ENCODE measurements at regions not wholly inside any gene's neighbourhood (a gene's known extent, or its start where the extent isn't known, plus 50 kb on each side); places are given as distances from the start of the nearest gene placed in this dataset.

DNA sequence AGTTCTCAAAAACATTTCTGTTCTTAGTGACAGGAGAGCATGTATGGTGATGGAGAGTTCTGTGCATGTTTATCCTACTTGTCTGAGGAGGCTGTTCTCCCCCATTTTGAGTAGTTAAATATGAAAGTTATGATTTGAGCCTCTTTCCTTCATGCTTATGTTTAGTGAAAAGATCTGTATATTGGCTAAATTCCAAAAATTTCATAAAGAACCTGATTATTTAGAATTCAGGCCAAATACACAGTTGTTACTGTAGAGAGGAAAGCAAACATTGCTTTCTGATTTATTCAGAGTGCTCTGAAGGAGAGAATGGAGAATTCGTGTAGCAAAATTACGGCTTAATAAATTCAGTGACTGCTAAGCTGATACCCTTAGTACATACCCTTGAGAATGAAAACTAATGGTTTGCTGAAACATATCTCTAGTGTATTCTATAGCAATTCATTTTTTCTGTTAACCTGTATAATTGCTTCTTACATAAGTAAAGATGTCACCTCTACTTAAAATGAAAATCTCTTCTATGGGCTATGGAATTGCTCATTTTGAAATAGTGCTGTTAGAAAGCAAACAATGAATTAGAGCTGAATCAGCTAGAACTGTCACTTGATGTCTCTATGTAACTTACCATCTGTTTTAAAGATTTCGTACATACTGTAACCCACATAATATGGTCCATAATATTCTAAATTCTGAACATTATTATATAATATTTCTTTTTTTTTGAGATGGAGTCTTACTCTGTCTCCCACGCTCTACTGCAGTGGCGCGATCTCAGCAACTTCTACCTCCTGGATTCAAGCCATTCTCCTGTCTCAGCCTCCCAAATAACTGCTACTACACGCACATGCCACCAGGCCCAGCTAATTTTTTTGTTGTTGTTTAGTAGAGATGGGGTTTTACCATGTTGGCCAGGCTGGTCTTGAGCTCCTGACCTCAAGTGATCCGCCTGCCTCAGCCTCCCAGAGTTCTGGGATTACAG lies 417.0 kb upstream of the RGS6 start:
- TF ChIP-seq POLR2A (IDR thresholded peaks at IDR 0.05): no peak
- TF ChIP-seq, protein P1, sequence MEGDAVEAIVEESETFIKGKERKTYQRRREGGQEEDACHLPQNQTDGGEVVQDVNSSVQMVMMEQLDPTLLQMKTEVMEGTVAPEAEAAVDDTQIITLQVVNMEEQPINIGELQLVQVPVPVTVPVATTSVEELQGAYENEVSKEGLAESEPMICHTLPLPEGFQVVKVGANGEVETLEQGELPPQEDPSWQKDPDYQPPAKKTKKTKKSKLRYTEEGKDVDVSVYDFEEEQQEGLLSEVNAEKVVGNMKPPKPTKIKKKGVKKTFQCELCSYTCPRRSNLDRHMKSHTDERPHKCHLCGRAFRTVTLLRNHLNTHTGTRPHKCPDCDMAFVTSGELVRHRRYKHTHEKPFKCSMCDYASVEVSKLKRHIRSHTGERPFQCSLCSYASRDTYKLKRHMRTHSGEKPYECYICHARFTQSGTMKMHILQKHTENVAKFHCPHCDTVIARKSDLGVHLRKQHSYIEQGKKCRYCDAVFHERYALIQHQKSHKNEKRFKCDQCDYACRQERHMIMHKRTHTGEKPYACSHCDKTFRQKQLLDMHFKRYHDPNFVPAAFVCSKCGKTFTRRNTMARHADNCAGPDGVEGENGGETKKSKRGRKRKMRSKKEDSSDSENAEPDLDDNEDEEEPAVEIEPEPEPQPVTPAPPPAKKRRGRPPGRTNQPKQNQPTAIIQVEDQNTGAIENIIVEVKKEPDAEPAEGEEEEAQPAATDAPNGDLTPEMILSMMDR (IDR thresholded peaks at IDR 0.05): no peak

Measured in uterus (tissue), 2 donors.